GM21786 (cell line): ENCODE measurements at regions not wholly inside any gene's neighbourhood (a gene's known extent, or its start where the extent isn't known, plus 50 kb on each side); places are given as distances from the start of the nearest gene placed in this dataset.

Experiments
- ATAC-seq: cut with Tn5 transposase; IDR thresholded peaks from one replicate; pipeline ENCODE4 v1.9.1; 2021; ENCODE audit not compliant: unreplicated experiment

DNA sequence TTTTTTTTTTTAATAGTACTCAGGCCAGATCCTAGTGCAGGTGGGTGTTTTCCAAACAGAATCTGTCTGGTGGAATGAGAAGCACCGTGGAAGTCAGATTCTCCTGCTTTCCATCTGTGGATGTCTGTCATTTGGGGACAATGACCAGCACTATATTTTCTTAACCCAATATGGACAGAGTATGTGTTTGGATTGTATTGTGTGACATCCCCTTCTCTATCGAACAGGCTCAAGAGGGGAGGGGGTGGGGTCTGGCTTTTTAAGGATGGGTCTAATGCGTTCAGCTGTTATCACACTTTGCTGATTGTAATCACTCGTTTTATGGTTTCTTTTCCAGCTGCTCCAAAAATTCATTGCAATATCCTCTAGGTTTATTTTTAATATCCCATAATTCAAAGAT is 197.5 kb upstream of the CEP162 start:
- ATAC-seq, result no peak

DNA sequence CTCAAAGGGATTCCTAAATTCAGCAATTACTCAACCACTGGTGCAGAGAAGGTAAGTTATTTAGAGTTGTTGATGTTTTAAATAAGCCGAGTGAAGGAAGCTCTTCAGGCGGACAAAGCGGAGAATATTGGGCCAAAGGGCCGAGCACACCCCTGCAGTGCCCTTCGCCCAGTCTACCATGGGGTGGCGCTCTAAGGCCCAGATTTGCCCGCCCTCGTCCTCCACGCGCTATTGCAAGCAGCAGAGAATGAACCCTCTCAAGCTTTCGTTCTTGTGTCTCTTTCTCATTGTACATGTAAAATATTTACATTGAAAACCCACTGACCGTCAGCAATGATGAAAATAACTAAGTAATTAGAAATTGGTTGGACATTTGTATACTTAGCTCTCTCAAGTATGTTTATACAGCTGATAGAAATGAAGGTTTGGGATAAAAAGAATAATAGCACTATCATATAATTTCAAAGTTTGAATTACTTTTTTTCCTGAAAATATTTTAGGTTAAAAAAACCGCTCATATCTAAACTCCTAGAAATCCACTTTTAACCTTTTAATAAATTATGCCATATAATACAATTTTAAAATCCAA is 195.0 kb upstream of the CEP162 start:
- peak; percentile 89 for ATAC-seq

DNA sequence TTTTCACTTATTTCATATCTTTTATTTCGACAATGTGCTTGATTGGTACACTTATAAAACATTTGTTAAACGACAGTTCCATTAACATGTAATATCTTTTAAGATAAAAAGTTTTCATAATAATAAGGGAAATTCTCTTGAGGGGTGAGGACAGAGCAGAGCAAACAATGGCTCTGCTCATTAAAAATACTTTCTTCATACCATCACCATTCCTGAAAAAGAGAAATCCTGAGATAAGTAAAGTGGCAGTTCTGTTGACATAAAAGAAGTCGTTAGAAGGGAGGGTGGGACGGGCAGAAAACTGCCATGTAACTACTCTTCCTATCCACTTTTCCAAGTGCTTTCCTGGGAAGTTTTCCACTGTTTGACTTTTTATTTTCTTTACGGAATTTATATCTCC is 193.6 kb upstream of the CEP162 start:
- ATAC-seq, result no peak

DNA sequence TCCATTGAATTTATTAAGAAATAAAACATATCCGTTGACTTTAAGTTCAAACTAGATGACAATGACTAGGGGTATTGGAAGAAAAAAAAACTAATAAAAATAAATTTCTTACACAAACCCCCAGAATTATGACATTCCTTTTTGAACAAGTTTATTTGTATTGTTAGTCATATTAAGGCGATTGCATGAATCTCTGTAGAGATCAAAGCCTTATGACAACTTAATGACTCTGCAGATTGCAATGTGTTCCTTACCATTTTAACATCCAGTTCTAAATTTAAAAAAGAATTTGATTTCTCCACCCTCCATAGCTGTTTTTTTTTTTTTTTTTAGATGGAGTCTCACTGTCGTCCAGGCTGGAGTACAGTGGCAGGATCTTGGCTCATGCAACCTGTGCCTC is 189.8 kb upstream of the CEP162 start:
- ATAC-seq, result no peak

DNA sequence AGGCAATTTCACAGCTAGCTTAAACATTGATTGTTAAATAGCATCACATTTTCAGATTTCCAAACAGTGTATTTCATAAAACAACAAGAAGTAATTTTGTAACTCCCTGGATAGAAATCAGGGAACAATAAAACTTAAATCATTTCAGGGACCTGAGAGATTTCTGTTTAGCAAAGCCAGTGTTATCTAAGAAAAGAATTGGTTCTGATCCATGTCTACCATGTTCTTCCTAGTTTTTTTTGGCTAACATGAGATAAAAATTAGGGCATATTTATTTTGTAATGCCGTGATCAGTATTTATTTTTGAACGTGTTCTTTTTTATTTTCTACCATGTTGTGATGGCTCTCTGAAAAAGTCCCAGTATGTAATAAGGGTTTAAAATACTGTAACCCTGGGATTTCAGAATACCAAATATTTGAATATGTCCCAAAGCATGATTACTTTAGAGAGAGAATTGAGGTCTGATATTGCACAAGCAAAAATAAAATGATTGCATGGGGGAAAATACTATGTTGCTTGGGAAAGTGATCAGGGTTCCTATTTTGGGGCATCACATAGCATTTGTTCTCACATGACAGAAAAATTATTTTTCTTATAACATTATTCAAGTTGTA is 188.7 kb upstream of the CEP162 start:
- no peak for ATAC-seq

DNA sequence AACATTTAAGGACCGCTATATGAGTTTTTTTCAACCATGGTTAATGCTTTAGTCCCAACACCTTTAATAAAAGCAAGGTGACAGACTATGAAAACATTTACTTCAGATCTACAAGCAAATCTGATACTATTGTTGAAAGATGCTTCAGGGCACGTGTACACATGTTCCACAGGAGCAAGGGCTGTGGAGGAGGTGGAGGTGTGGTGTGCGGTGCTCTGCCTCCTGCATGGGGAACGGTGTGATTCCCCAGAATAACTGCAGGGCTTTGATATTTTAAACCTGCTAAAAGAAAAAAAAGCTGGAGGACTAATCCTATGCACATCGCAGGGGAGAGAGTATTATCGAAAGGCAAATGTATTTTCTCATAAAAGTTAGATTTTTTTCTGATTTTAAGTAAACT is 188.1 kb upstream of the CEP162 start:
- no peak for ATAC-seq

DNA sequence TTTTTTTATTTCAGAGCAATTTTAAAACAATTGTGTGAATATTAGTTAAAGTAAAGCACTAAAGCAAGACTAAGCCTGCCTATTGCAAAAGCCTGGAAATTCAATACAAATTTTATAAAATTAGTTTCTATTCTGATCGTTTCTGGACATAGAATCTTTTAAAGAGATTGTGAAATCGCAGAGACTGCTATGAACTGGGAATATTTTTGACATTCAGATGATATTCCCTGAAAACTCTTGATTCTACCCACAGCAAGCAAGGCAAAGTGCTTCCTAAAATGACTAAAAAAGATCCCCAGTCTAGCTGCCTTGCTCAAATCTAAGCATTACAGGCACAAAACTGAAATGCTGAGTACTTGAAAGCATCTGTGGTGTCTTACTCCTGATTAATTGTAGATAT is 187.6 kb upstream of the CEP162 start:
- no peak for ATAC-seq

DNA sequence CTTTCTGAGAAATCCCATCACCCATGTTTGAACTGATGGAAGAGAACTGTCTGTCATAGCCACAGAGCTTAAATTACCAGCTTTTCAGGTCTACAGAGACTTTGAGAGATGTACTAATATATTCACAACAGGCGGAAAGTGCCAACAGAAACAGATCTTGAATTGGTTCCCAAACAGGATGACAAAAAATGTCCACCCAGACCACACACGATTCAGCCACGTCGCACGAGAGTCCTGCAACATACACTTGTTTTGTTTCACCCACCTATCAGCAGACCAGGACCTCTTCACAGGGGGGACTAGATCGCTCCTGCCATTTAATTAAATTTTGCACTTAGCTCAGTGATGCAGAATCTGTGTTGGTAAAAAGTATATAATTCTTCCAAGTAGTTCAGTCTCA is 187.1 kb upstream of the CEP162 start:
- ATAC-seq, result no peak

DNA sequence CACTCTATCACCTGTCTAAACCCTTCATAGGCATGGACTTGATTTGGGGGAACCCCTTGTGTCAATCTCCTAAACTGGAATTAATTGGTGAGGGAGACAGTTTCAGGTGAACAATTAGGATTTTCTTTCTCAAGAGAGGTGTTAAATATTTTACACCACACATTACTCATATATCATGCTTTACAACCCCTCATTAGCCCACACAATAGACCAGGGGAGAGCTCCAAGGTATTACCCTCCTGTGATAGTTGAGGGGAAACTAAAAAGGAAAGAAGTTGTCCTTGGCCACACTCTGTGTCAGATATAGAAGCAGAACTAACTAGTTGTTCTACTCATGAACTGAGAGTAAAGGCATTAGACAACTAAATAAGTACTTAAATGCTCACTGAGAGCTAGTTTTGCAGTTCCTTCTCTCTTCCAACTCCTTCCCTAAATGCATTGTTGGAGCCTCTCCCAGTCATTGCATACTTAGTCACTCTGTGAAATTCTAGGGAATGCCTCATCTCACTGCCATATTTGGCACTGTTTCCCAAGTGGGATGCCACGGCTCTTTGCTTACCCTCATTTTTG is 183.7 kb upstream of the CEP162 start:
- ATAC-seq, result no peak

DNA sequence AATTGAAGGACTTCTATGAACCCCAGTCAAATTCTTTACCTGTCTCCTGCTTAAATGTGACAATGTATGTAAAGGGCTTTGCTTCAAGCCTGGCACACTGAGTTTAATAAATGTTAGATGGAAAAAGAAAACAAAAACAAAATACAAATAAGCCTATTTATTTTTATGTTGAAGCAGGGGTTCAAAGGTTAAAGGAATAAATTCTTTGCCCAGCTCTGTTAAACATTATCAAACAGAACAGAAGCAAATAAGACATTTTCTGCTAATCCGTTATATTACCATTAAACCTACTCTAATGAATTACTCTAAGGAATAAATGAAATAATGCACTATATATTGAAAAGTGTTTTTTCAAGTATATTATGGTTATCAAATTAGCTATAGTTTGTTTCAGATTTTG is 182.5 kb upstream of the CEP162 start:
- no peak for ATAC-seq

DNA sequence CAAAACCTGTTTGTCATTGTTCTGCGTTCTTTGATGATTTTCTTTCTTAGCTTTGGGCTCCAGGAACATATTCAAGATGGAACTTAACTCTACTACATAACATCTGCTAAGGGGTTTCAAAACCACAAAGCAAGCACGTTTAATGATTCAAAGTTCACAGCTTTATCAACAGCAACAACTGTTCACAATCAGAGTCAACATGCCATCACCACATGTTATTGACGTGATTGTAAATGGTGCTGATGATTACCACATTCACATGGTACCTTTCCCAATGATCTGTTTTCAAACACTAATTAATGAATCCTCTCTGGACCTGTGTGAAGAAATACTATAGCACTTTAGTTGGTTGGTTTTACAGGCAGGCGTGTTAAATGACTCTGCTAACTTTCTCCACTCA is 180.6 kb upstream of the CEP162 start:
- no peak for ATAC-seq

DNA sequence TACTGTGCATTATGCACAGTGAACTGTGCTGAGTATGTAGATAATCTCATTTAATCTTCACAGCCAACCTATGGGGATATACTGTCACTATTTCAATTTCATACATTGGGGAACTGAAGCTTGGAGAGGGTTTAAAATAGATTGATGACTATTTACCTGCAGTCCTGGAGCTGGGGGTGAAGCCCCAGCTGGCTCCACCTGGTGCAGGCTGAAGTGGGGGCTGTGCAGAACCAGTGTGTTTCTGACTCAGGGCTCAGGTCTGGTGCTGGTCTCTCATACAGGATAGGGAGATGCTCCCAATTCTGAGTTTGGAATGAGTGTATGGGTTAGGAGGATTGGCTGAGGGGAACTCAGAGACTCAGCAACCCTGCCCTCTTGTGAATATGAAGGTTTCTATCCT is 176.1 kb upstream of the CEP162 start:
- ATAC-seq, result no peak

DNA sequence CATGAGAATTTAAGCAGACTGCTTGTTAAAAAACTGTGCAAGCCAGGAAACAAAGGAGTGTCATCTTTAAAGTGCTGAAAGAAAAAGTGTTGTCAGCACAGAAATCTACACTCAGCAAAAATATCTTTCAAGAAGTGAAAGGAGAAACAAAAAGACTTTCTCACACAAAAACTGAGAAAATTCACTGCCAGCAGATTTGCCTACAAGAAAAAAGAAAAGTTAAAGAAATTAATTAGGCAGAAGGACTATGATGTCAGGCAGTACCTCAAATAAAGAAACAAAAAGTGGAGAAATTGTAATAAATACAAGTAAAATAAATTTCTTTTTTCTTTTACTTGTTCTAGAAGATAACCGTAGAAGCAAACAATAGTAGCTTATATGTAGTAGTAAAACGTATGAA is 171.6 kb upstream of the CEP162 start:
- no peak for ATAC-seq

DNA sequence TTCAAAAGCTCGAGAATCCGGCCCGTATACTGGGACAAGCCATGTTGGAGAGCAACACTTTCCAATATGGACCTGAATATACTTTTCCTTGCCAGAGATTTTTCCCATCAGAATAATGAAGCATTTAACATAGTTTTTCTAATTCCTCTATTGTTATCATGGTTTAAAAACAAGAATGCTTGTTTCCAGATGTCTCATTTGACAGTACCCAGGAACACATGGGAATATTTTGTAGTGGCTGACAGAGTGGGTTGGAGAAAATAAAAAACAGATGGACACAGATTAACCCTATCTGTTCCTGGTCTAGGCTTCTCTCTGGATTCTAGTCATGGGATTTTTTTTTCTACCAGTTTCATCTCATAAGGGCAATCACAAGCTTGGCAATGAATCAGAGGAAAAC is 164.8 kb upstream of the CEP162 start:
- ATAC-seq, result no peak

DNA sequence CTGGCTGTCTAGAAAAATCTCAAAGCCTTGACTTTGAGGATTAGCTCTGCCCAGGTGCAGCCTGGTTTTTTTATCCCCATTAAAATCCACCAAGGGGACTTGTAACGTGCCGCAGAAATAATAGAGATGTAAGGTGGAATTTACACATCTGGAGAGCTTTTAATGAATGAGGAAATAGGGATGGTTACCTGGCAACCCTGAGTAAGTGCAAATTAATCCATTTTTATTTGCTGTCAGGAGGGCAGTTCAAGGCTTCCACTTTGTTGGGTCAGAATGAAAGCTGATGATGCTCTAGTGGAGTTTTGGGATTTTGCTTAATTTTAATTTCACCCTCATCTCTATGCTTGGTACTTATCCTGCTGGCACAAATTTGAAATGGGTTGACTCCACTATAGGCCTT is 163.4 kb upstream of the CEP162 start:
- ATAC-seq, result no peak

DNA sequence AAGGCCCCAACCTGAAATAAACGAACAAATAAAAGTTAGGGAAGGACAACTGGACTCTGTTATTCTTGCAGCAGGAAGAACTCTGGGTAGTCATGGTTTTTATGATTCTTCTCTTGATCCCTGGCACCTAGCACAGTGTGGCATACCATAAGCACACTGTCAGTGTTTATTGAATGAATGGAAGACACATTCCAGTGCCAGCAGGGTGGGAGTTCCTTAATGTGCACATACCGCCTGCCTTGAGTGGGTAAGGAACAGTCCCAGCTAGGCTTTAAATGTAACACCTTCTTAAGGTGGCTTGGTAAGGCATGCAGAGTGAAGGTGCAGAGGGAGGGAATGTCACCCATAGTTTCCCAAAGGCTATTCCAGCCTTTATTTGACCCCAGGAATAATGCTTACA is 162.9 kb upstream of the CEP162 start:
- no peak for ATAC-seq

DNA sequence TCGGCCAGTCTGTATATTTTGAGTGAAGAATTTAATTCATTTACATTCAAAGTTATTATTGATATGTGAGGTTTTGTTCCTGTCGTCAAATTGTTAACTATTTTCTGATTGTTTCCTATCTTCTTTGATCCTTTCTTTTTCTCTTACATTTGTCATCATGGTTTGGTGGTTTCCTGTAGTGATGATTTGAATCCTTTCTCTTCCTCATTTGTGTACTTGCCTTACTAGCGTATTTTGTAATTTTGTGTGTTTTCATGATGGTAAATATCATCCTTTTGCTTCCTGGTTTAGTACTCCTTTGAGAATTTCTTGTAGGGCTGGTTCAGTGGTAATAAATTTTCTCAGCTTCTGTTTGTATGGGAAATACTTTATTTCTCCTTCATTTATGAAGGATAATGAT is 151.7 kb upstream of the CEP162 start:
- no peak for ATAC-seq

DNA sequence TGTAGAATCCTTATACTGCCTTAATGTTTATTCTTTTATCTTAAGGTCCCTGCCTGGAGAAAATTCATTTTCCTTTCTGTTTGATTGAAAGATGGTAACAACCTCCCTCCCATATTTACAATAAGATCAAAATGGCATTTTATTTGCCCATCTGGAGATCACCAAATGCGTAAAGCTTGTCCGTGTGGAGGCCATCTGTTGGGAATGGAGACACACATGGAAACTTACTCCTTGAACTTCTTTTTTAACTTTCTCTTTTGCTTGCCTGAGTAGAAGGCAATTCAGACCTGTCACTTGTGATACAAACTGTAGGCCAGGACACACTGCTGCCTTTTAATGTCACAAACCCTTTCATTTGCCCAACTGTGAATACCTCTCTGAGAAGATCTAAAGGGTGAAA is 144.8 kb upstream of the CEP162 start:
- ATAC-seq, result no peak

DNA sequence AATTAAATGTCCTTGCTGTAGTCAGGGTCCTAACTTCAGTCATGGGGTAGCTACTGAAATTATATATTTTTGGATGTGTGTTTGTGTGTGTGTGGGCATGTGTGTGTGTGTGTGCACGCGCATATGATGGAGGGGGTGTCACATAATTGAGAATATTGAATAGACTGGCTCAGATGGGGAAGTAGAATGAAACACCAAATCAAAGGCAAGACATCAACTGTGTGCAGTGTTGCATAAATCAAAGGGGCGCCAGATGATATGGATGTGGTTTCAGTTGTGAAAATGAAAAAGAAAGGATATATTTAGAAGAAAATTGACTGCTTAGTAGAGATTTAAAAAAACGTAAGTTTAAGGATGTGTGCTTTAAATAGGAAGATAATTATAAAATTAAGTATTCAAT is 144.2 kb upstream of the CEP162 start:
- ATAC-seq, result no peak

DNA sequence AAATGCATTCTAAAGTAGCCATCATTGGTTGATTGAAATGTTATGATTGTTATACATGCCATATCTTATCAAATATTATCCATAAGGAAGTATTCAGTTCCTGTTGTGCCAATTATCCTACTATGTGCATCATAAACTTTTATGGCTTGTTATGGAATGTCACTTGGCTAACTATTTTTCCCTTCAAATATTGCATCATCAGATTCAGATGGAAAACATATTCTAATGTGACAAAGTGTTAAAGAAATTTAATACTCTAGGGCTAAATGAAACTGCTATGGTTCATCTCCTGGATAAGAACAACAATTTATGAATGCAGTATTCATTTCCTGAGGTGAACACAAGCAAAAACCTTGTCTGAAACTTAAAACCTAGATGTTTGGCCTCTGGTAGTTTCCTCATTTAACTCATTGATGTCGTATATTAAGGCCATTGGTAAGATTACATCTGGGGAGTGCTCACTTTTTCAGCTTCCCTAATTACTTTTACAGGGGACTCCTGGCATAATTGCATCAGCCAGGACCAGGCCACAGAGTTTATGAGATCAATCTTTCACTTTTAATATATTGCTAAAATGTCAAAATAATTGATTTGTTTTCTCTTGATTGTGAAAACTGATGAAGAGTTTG is 134.9 kb upstream of the CEP162 start:
- ATAC-seq, result no peak

DNA sequence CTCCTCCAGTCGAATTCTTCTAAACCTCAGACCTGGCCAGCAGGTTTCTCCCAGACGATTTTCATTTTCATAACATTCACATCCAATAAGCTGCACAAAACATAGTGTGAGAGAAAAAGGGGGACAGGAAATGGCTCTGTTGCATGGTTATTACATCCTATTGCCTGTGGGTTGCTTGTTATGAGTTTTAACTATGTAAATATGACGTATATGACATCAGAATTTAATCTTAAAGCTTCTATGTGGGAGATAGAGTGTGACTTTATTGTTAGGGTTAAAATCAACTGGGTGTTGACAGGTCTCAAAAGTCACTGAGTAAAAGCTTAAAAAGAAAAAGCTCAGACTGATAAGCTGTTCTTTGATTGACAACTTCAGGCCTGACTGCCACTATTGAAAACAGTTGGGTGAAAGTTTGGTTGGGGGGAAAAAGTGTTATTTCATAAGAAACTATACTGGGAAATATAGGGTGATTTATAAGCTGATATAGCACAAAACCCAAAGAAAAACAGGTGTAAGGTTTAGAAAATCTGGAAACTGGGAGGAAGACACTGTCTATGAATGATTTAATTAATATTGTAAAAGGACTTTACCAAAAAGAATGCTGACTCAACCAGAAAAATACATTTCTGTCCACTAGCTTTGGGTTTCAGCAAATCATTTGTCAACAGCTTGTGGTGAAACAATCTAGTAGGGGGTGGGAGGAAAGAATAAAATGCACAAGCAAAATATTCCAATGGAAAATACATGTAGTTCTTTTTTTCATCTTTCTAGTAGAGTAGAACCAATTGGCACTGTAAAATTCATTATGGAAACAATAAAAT is 134.1 kb upstream of the CEP162 start:
- no peak for ATAC-seq

DNA sequence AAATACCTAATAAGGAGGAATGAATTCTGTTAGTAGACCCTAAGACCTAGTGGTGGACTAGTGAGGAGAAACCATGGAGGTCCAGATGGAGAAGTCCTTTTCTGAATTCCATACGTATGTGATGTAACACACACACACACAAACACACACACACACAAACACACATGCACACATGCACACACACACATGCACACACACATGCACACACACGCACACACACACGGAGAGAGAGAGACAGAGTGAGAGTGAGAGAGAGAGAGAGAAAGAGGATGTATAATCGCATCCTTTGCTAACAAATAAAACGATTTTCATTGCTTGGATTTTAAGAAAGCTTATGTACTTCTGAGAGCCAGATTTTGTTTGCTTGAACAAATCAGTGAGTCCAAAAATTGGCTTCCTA is 132.6 kb upstream of the CEP162 start:
- no peak for ATAC-seq
